ENCODE measurements at regions not wholly inside any gene's neighbourhood (a gene's known extent, or its start where the extent isn't known, plus 50 kb on each side); places are given as distances from the start of the nearest gene placed in this dataset.
A peak's percentile ranks its signal among the peaks of the same experiment; 100 is the strongest.

- DNase-seq (ENCODE audit: low read depth in 1 of 2, low spot score in 1 of 2): no peak
- Histone ChIP-seq H3K27me3 (no peaks in the 10 kb centered on the region), H3K9me3 (ENCODE audit: low read depth) (no peaks in the 10 kb centered on the region), H3K4me1 (ENCODE audit: low read depth) (peaks cover 3% of the 10 kb centered on the region), H3K36me3 (no peaks in the 10 kb centered on the region), H3K4me3 (no peak overlapping the region), H3K27ac (no peak overlapping the region)
- TF ChIP-seq, protein P1, sequence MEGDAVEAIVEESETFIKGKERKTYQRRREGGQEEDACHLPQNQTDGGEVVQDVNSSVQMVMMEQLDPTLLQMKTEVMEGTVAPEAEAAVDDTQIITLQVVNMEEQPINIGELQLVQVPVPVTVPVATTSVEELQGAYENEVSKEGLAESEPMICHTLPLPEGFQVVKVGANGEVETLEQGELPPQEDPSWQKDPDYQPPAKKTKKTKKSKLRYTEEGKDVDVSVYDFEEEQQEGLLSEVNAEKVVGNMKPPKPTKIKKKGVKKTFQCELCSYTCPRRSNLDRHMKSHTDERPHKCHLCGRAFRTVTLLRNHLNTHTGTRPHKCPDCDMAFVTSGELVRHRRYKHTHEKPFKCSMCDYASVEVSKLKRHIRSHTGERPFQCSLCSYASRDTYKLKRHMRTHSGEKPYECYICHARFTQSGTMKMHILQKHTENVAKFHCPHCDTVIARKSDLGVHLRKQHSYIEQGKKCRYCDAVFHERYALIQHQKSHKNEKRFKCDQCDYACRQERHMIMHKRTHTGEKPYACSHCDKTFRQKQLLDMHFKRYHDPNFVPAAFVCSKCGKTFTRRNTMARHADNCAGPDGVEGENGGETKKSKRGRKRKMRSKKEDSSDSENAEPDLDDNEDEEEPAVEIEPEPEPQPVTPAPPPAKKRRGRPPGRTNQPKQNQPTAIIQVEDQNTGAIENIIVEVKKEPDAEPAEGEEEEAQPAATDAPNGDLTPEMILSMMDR (IDR thresholded peaks at IDR 0.05; ENCODE audit: low read depth, low read length): no peak
Observed at GRCh38 chr2:122074201-122074600, 318.8 kb downstream of the TSN start.

DNA sequence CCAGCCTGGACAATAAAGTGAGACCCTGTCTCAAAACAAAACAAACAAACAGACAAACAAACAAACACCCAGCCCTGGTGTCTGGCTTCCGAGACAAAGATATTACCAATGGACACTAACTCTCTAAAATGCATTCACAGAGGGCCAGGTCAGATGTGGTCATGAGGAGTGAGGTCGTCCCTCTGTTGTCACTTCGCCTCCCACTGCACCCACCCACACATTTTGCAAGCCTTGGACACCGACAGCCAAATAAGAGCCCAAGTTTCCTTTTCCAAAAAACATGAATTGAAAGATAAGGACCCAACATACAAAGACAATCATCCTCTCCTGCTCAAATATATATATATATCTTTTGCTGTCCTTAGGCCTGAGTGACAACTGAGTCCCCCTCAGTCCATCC, 319.9 kb downstream of the TSN start:
- Histone ChIP-seq H3K27me3 (no peaks in the 10 kb centered on the region), H3K4me1 (ENCODE audit: low read depth) (peaks cover 3% of the 10 kb centered on the region), H3K27ac (no peak overlapping the region), H3K4me3 (no peak overlapping the region), H3K9me3 (ENCODE audit: low read depth) (no peaks in the 10 kb centered on the region), H3K36me3 (no peaks in the 10 kb centered on the region)
- TF ChIP-seq, protein P1 (IDR thresholded peaks at IDR 0.05; ENCODE audit: low read depth, low read length): no peak
- DNase-seq (ENCODE audit: low read depth in 1 of 2, low spot score in 1 of 2): no peak

DNA sequence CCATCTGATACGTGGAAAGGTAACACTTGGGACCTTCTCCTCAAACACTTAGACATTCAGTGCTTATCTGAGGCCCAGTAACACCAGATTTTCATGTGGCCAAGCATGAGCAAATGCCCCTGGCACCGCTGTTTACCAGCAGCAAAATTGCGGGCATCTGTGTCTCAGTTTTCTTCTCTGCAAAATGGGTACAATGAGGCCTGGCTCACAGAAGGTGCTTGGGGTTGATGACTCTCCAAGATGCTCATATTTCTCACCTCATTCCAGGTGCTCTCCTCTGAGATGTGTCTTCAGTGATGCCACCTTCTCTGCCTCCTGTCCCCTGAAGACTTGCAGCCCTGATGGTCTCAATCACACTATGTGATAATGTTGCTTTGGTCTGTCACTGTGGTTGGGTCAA, 321.7 kb downstream of the TSN start:
- peaks cover 12% of the 10 kb centered on the region for H3K4me1 ChIP-seq (ENCODE audit: low read depth)
- no peaks in the 10 kb centered on the region for H3K27me3 ChIP-seq
- no peaks in the 10 kb centered on the region for H3K9me3 ChIP-seq (ENCODE audit: low read depth)
- no peak overlapping the region for H3K27ac ChIP-seq
- no peak for DNase-seq (ENCODE audit: low read depth in 1 of 2, low spot score in 1 of 2)
- TF ChIP-seq, protein P1 (IDR thresholded peaks at IDR 0.05; ENCODE audit: low read depth, low read length): no peak
- no peak overlapping the region for H3K4me3 ChIP-seq
- no peaks in the 10 kb centered on the region for H3K36me3 ChIP-seq

DNA sequence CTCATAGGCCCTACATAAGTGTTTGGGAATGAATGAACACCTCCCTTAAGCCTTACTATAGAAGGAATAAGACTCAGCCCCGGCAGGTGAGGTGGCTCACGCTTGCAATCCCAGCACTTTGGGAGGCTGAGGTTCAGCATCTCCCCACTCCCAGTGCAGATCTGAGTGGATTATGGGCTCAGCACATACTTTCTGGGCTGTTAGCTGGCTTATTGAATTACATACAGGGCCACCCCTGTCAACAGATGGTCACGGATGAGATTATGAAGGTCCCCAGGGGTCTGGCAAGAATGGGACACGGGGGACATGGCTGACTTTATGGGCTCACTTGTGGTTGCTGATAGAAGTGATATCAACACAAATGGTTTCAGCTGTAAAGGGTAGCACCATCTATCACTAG, 322.3 kb downstream of the TSN start:
- H3K27me3 ChIP-seq: no peaks in the 10 kb centered on the region
- H3K9me3 ChIP-seq (ENCODE audit: low read depth): no peaks in the 10 kb centered on the region
- no peak overlapping the region for H3K4me3 ChIP-seq
- H3K4me1 ChIP-seq (ENCODE audit: low read depth): peaks cover 11% of the 10 kb centered on the region
- H3K36me3 ChIP-seq: no peaks in the 10 kb centered on the region
- no peak for DNase-seq (ENCODE audit: low read depth in 1 of 2, low spot score in 1 of 2)
- TF ChIP-seq, protein P1 (IDR thresholded peaks at IDR 0.05; ENCODE audit: low read depth, low read length): no peak
- H3K27ac ChIP-seq: no peak overlapping the region

DNA sequence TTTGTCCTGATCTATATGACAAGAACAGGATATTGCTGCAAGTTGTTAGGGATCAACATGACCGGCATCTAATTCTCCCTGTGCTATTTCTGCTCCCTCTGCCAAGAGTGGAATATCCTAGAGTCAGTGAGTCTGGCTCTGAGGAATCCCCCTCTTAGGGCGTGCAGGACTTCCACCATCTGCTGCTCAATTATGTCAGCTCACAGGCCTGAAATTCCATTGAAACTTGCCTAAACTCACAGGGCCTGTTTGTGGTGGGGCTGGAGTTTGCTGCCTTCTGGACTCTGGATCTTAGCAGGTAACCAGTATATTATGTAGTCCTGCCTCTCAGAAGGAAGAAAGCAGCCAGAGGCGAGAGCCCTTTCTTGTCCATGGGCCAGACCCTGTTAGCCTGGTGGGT, 323.0 kb downstream of the TSN start:
- no peaks in the 10 kb centered on the region for H3K9me3 ChIP-seq (ENCODE audit: low read depth)
- no peak overlapping the region for H3K4me3 ChIP-seq
- DNase-seq (ENCODE audit: low read depth in 1 of 2, low spot score in 1 of 2): peak; percentile 16 to 67
- no peaks in the 10 kb centered on the region for H3K36me3 ChIP-seq
- H3K27me3 ChIP-seq: no peaks in the 10 kb centered on the region
- H3K27ac ChIP-seq: no peak overlapping the region
- peaks cover 9% of the 10 kb centered on the region for H3K4me1 ChIP-seq (ENCODE audit: low read depth)
- TF ChIP-seq, protein P1 (IDR thresholded peaks at IDR 0.05; ENCODE audit: low read depth, low read length): no peak

GRCh38 chr2:122079844-122080243, 324.4 kb downstream of the TSN start:
- TF ChIP-seq, protein P1 (IDR thresholded peaks at IDR 0.05; ENCODE audit: low read depth, low read length): no peak
- no peak for DNase-seq (ENCODE audit: low read depth in 1 of 2, low spot score in 1 of 2)
- H3K4me1 ChIP-seq (ENCODE audit: low read depth): peaks cover 9% of the 10 kb centered on the region

More at GRCh38 chr2:122079844-122080243, 324.4 kb downstream of the TSN start:
- Histone ChIP-seq H3K36me3 (no peaks in the 10 kb centered on the region), H3K9me3 (ENCODE audit: low read depth) (no peaks in the 10 kb centered on the region), H3K27ac (no peak overlapping the region), H3K27me3 (no peaks in the 10 kb centered on the region), H3K4me3 (no peak overlapping the region)
